ENCODE measurements at regions not wholly inside any gene's neighbourhood (a gene's known extent, or its start where the extent isn't known, plus 50 kb on each side); places are given as distances from the start of the nearest gene placed in this dataset.

GRCh38 chr6:169155481-169155880 lies 98.2 kb downstream of the THBS2 start:
- no peak for TF ChIP-seq POLR2AphosphoS5 (IDR thresholded peaks at IDR 0.05; ENCODE audit: low read depth, low read length)
- TF ChIP-seq POLR2A (IDR thresholded peaks at IDR 0.05; ENCODE audit: low read depth, low read length): no peak
- no peak for TF ChIP-seq TAF1 (IDR thresholded peaks at IDR 0.05; ENCODE audit: low read depth, low read length)
